ENCODE measurements at regions not wholly inside any gene's neighbourhood (a gene's known extent, or its start where the extent isn't known, plus 50 kb on each side); places are given as distances from the start of the nearest gene placed in this dataset.

GRCh38 chr3:135803028-135803692, 162.4 kb upstream of the PPP2R3A start:
- no peak for DNase-seq (ENCODE audit: low read depth)
- TF ChIP-seq MAX (IDR thresholded peaks at IDR 0.05; ENCODE audit: low read depth, low read length) (no peak), POLR2A (IDR thresholded peaks at IDR 0.05; ENCODE audit: extremely low read depth, insufficient read length) (no peak), CTCF (IDR thresholded peaks at IDR 0.05; ENCODE audit: low read depth, low read length) (no peak), MYC (IDR thresholded peaks at IDR 0.05; ENCODE audit: low read depth, low read length) (no peak)
- H3K4me3 ChIP-seq (ENCODE audit: low read depth, low read length), result no peak overlapping the region

GRCh38 chr3:135805752-135806151, 159.8 kb upstream of the PPP2R3A start:
- H3K4me3 ChIP-seq (ENCODE audit: low read depth, low read length), result no peak overlapping the region
- no peak for DNase-seq (ENCODE audit: low read depth)
- TF ChIP-seq CTCF (IDR thresholded peaks at IDR 0.05; ENCODE audit: low read depth, low read length) (no peak), MAX (IDR thresholded peaks at IDR 0.05; ENCODE audit: low read depth, low read length) (no peak), MYC (IDR thresholded peaks at IDR 0.05; ENCODE audit: low read depth, low read length) (no peak), POLR2A (IDR thresholded peaks at IDR 0.05; ENCODE audit: extremely low read depth, insufficient read length) (no peak)

- no peak overlapping the region for H3K4me3 ChIP-seq (ENCODE audit: low read depth, low read length)
- no peak for DNase-seq (ENCODE audit: low read depth)
- TF ChIP-seq MYC (IDR thresholded peaks at IDR 0.05; ENCODE audit: low read depth, low read length) (no peak), POLR2A (IDR thresholded peaks at IDR 0.05; ENCODE audit: extremely low read depth, insufficient read length) (no peak), MAX (IDR thresholded peaks at IDR 0.05; ENCODE audit: low read depth, low read length) (no peak), CTCF (IDR thresholded peaks at IDR 0.05; ENCODE audit: low read depth, low read length) (no peak)
Observed at GRCh38 chr3:135806317-135806716, 159.2 kb upstream of the PPP2R3A start.

GRCh38 chr3:135807879-135808278, 157.6 kb upstream of the PPP2R3A start:
- no peak for DNase-seq (ENCODE audit: low read depth)
- no peak overlapping the region for H3K4me3 ChIP-seq (ENCODE audit: low read depth, low read length)
- TF ChIP-seq CTCF (IDR thresholded peaks at IDR 0.05; ENCODE audit: low read depth, low read length), result no peak

GRCh38 chr3:135809021-135809634, 156.4 kb upstream of the PPP2R3A start:
- no peak overlapping the region for H3K4me3 ChIP-seq (ENCODE audit: low read depth, low read length)
- no peak for DNase-seq (ENCODE audit: low read depth)
- no peak for TF ChIP-seq CTCF (IDR thresholded peaks at IDR 0.05; ENCODE audit: low read depth, low read length)
- no peak for TF ChIP-seq MAX (IDR thresholded peaks at IDR 0.05; ENCODE audit: low read depth, low read length)

GRCh38 chr3:135811651-135812050, 153.9 kb upstream of the PPP2R3A start:
- TF ChIP-seq MAX (IDR thresholded peaks at IDR 0.05; ENCODE audit: low read depth, low read length), result no peak
- no peak for TF ChIP-seq MYC (IDR thresholded peaks at IDR 0.05; ENCODE audit: low read depth, low read length)
- no peak for TF ChIP-seq POLR2A (IDR thresholded peaks at IDR 0.05; ENCODE audit: extremely low read depth, insufficient read length)
- TF ChIP-seq CTCF (IDR thresholded peaks at IDR 0.05; ENCODE audit: low read depth, low read length), result no peak
- no peak overlapping the region for H3K4me3 ChIP-seq (ENCODE audit: low read depth, low read length)
- DNase-seq (ENCODE audit: low read depth), result no peak
